GM21737 (cell line): ENCODE measurements at regions not wholly inside any gene's neighbourhood (a gene's known extent, or its start where the extent isn't known, plus 50 kb on each side); places are given as distances from the start of the nearest gene placed in this dataset.

Experiments used
- ATAC-seq: cut with Tn5 transposase; IDR thresholded peaks from one replicate; pipeline ENCODE4 v1.9.1; 2021; ENCODE audit warnings: mild to moderate bottlenecking, moderate library complexity; ENCODE audit not compliant: unreplicated experiment

- ATAC-seq = no peak
These were observed 232.7 kb downstream of the KLF12 start for GRCh38 chr13:73901324-73902068.

DNA sequence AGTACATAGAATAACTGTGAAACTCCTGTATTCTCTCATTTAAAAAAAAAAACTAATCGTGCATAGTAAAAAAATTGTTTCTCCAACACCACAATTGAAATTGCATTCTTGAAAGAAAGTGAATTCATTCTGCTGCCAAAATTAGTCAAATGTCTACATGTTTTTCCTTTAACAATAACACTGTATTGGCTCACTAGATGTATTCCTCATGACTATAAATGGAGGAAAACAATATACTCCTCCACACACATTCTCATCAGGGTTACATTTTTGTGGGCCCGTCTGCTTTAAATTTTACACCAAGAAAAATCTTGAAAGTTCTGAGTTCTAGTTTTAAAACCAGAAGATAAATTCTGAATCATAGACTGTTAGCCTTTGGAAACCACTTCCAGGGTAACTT is 233.6 kb downstream of the KLF12 start:
- ATAC-seq = no peak

GRCh38 chr13:73898899-73899298 is 235.3 kb downstream of the KLF12 start:
- ATAC-seq = no peak

- ATAC-seq = no peak
These were observed 235.9 kb downstream of the KLF12 start for GRCh38 chr13:73898276-73898675.

GRCh38 chr13:73894995-73895571 is 239.1 kb downstream of the KLF12 start:
- ATAC-seq = no peak

- no peak for ATAC-seq
These were observed 240.4 kb downstream of the KLF12 start for GRCh38 chr13:73893833-73894232.

DNA sequence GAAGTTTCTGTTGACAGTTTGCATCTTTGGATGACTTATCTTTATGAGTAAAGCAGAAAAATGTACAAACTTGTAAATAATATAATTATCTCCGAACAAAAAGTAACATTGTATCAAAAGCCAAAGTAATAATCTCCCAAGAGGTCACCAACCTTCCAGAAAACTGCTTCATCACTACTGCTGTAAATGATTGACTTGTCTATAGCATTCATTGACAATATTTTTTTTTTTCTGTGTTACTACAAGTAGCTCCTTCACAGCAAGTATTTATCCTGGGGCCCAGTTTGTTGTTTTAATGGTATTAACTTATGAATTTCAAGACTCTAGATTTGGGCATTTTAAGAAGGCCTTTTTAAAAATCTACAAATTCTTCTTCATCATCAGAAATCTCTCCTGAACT is 242.4 kb downstream of the KLF12 start:
- ATAC-seq = no peak

DNA sequence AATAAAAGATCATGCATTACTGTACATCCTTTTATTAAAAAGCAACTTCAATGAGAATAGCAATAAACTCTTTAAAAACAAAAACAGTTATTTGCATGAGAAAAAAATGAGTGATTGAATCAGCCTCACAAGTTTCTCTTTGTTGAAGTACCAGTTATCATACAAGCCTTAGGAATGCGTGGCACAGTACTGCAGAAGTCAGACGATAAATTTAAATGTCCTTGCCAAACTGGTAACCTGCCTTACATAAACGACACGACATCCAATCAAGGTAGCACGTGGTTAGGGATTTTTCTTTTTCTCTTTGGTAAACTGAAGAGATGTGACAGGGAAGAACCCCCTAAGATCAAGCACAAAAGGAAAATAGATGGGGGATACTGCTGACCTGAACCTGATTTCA is 251.0 kb downstream of the KLF12 start:
- no peak for ATAC-seq

GRCh38 chr13:73880365-73880764 is 253.8 kb downstream of the KLF12 start:
- no peak for ATAC-seq

- ATAC-seq = no peak
These were observed 254.7 kb downstream of the KLF12 start for GRCh38 chr13:73879346-73880015.

DNA sequence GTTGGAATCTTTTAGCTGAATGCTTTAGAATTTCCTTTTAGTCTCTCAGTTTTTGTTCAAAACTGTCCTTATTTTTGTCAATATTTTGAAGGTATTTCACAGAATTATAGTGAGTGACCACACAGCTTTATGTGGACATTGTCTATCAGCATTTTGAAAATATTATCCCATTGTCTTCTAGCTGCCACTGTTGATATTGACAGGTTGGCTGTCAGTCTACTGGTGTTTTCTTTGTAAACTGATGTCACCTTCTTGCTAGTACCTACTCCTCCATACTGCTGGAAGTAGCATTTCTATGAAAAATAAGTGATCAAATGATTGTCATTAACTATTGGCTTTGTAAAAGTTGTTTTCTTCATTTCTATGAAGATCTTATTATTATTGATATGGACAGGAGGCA is 256.8 kb downstream of the KLF12 start:
- no peak for ATAC-seq

DNA sequence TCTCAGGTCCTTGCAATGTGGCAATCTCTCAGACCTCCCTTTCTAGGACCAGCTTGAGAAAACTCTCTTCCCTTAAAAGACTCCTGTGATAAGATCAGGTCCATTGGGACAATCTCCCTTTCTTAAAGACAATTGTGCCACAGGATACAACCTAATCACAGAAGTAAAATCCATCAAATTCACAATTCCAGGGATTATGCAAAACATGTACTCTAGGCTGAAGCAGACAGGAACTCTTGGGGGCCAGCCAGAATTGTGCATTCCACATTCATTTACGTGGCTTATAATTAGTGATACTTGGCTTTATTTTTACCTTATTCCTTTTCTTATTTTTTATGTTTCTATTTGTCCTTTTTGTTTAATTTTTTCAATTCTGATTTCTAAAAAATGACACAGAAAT is 257.9 kb downstream of the KLF12 start:
- no peak for ATAC-seq

DNA sequence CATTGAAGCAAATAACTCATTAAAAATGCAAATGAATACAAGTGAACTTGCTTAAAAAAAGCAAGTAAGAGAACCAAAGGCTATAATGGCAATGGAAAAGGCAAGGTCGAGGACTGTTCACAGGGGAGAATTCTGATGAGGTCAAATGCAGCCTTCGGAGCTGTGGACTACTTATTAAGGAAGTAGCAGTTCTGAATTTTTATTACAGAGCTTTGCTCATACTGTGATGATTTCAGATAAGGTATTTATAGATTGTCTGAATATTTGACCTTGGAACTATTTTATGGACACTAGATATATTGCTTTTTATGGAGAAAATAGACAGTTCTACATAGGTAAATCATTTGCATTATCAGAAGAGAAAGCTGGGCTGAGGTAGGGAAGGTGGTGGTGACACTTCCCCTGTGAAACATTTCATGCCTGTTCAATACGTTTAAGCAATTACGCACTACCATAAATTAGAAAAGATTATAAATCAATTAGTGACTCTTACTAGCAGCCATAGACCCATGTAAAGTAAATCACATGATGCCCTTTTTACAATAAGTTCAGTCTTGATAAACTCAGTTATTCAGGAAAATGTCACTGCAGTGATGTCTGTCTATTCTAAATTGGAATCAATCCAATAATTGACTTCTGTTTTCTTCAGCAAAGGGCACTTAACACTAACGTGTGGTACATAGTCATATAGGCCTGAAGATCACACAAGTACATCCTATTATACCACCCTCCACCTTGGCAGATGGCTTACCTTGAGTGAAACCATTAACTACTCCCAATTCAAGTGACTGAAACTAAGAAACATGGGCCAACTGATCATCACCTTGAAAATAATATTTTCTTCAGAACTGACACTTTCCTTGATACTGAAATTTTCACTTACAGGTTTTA is 260.0 kb downstream of the KLF12 start:
- no peak for ATAC-seq

DNA sequence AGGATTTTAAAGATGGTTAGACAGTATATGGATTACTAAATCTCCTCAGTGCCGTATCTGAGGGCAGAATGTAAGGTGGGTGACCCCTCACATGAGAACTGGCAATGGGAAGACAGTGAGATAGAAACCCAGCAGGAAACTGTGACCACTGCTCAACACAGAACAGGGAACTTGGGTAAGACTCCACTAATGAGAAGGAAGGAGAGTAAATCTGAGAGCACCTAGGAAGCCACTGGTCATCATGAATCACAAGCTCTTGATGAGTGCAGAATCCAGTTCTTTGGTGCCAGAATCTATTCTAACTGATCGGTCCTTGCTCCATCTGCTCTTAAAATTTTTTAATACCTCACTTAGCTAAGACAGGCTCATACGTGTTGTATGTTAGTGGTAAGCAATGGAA is 261.8 kb downstream of the KLF12 start:
- no peak for ATAC-seq

- no peak for ATAC-seq
These were observed 263.0 kb downstream of the KLF12 start for GRCh38 chr13:73870970-73871935.

- ATAC-seq = no peak
These were observed 264.0 kb downstream of the KLF12 start for GRCh38 chr13:73870036-73870741.

DNA sequence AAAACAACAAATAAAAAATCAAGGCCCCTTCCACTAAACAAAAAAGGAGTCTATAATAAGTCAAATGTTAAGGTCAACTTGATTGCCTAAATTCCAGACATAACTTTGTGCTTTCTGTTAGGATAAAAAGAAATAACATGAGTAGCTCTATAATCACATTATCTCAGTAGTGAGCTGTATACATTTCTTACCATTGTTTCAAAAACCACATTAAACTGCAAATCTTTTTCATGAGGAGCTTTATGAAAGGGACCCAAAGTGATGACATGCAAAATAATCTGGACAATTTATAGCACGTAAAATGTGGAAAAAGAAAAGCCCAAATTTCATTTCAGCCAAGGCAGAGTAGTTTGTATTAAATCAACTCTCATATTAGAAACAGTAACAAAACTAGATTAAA is 269.2 kb downstream of the KLF12 start:
- ATAC-seq = no peak

- no peak for ATAC-seq
These were observed 273.1 kb downstream of the KLF12 start for GRCh38 chr13:73861136-73861535.

DNA sequence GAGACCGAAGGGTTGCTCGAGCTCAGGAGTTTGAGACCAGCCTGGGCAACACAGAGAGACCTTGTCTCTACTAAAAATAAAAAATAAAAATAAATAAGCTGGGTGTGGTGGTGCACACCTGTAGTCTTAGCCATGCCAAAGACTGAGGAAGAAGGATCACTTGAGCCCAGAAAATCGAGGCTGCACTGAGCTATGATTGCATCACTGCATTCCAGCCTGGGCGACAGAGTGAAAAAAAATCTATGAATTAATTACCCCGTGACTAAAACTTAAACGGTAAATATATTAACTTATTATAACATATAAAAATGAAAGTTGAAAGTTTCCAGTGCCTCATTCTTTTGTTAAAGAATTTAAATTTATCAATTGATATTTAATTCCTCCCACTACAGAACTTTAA is 273.7 kb downstream of the KLF12 start:
- no peak for ATAC-seq

- no peak for ATAC-seq
These were observed 274.4 kb downstream of the KLF12 start for GRCh38 chr13:73859841-73860240.
